GM23338 (cell line): ENCODE measurements at regions not wholly inside any gene's neighbourhood (a gene's known extent, or its start where the extent isn't known, plus 50 kb on each side); places are given as distances from the start of the nearest gene placed in this dataset.

Source experiments
- CREB1 ChIP-seq: fragments of 250-450 bp; sonication (Bioruptor Pico); IDR thresholded peaks from 2 replicates; pipeline ENCODE4 v1.5.0; 2020; ENCODE audit warnings: low read depth, mild to moderate bottlenecking, moderate library complexity
- EZH2 ChIP-seq: fragments of 200-600 bp; sonication (generic); IDR thresholded peaks from one replicate; pipeline ENCODE4 v1.8.0; 2017; ENCODE audit warnings: antibody characterized with exemption, mild to moderate bottlenecking, low read depth; ENCODE audit not compliant: unreplicated experiment
- EZH2phosphoT487 ChIP-seq: fragments of 200-600 bp; sonication (generic); IDR thresholded peaks from one replicate; pipeline ENCODE4 v1.8.1; 2018; ENCODE audit warnings: antibody characterized with exemption; ENCODE audit not compliant: unreplicated experiment
- JUNB ChIP-seq: IDR thresholded peaks from one replicate; pipeline ENCODE4 v1.6.1; 2016; ENCODE audit warnings: antibody characterized with exemption; ENCODE audit not compliant: unreplicated experiment
- POLR2AphosphoS5 ChIP-seq: IDR thresholded peaks from 2 replicates; pipeline ENCODE4 v1.6.1; 2016; ENCODE audit warnings: antibody characterized with exemption, low read depth
- STAT1 ChIP-seq: IDR thresholded peaks from one replicate; pipeline ENCODE4 v1.6.1; 2016; ENCODE audit warnings: antibody characterized with exemption; ENCODE audit not compliant: unreplicated experiment
- ZNF114 ChIP-seq: fragments of 250-450 bp; sonication (Bioruptor Pico); IDR thresholded peaks from 2 replicates; pipeline ENCODE4 v1.5.0; 2020; ENCODE audit warnings: mild to moderate bottlenecking, moderate library complexity
- ZNF331 ChIP-seq: fragments of 250-450 bp; sonication (Bioruptor Pico); IDR thresholded peaks from 2 replicates; pipeline ENCODE4 v1.5.0; 2020; ENCODE audit warnings: low read depth, mild to moderate bottlenecking, moderate library complexity
- TF ChIP-seq, protein P1 (sequence below), 2 experiments: fragments of 200-600 bp in 1 of 2; sonication (generic) in 1 of 2; conservative IDR thresholded peaks; 2 replicates each; pipeline versions ENCODE4 v1.5.1 to v1.6.1; 2016 to 2017; ENCODE audit warnings: antibody characterized with exemption in 2 of 2, low read depth in 2 of 2, mild to moderate bottlenecking in 2 of 2, moderate library complexity in 1 of 2
- TF ChIP-seq, protein P2 (sequence below): IDR thresholded peaks from one replicate; pipeline ENCODE4 v1.6.1; 2018; ENCODE audit warnings: antibody characterized with exemption; ENCODE audit not compliant: unreplicated experiment
- TF ChIP-seq, protein P3 (sequence below): IDR thresholded peaks from 2 replicates; pipeline ENCODE4 v1.6.1; 2016; ENCODE audit warnings: antibody characterized with exemption

DNA sequence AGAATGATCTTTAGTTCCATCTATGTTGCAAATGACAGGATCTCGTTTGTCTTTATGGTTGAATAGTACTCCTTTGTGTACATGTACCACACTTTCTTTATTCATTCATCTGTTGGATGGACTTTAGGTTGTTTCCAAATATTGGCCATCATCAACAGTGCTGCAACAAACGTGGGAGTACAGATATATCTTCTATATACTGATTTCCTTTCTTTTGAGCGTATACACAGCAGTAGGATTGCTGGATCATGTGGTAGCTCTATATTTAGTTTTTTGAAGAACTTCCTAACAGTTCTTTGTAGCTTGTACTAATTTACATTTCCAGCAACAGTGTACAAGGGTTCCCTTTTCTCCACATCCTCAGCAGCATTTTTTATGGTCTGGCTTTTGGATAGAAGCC, 407.5 kb upstream of the ANO5 start:
- TF ChIP-seq, protein P1, sequence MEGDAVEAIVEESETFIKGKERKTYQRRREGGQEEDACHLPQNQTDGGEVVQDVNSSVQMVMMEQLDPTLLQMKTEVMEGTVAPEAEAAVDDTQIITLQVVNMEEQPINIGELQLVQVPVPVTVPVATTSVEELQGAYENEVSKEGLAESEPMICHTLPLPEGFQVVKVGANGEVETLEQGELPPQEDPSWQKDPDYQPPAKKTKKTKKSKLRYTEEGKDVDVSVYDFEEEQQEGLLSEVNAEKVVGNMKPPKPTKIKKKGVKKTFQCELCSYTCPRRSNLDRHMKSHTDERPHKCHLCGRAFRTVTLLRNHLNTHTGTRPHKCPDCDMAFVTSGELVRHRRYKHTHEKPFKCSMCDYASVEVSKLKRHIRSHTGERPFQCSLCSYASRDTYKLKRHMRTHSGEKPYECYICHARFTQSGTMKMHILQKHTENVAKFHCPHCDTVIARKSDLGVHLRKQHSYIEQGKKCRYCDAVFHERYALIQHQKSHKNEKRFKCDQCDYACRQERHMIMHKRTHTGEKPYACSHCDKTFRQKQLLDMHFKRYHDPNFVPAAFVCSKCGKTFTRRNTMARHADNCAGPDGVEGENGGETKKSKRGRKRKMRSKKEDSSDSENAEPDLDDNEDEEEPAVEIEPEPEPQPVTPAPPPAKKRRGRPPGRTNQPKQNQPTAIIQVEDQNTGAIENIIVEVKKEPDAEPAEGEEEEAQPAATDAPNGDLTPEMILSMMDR (conservative IDR thresholded peaks at IDR 0.05; ENCODE audit: low read depth in 2 of 2) = no peak
- TF ChIP-seq, protein P2, sequence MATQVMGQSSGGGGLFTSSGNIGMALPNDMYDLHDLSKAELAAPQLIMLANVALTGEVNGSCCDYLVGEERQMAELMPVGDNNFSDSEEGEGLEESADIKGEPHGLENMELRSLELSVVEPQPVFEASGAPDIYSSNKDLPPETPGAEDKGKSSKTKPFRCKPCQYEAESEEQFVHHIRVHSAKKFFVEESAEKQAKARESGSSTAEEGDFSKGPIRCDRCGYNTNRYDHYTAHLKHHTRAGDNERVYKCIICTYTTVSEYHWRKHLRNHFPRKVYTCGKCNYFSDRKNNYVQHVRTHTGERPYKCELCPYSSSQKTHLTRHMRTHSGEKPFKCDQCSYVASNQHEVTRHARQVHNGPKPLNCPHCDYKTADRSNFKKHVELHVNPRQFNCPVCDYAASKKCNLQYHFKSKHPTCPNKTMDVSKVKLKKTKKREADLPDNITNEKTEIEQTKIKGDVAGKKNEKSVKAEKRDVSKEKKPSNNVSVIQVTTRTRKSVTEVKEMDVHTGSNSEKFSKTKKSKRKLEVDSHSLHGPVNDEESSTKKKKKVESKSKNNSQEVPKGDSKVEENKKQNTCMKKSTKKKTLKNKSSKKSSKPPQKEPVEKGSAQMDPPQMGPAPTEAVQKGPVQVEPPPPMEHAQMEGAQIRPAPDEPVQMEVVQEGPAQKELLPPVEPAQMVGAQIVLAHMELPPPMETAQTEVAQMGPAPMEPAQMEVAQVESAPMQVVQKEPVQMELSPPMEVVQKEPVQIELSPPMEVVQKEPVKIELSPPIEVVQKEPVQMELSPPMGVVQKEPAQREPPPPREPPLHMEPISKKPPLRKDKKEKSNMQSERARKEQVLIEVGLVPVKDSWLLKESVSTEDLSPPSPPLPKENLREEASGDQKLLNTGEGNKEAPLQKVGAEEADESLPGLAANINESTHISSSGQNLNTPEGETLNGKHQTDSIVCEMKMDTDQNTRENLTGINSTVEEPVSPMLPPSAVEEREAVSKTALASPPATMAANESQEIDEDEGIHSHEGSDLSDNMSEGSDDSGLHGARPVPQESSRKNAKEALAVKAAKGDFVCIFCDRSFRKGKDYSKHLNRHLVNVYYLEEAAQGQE = no peak
- TF ChIP-seq POLR2AphosphoS5 (no peak), EZH2 (no peak), CREB1 (CRISPR knock-in tag) (no peak), JUNB (no peak), STAT1 (no peak), ZNF331 (no peak), EZH2phosphoT487 (no peak), ZNF114 (CRISPR knock-in tag) (no peak)
- TF ChIP-seq, protein P3, sequence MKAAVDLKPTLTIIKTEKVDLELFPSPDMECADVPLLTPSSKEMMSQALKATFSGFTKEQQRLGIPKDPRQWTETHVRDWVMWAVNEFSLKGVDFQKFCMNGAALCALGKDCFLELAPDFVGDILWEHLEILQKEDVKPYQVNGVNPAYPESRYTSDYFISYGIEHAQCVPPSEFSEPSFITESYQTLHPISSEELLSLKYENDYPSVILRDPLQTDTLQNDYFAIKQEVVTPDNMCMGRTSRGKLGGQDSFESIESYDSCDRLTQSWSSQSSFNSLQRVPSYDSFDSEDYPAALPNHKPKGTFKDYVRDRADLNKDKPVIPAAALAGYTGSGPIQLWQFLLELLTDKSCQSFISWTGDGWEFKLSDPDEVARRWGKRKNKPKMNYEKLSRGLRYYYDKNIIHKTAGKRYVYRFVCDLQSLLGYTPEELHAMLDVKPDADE = no peak
